K562 (cell line): ENCODE measurements at regions not wholly inside any gene's neighbourhood (a gene's known extent, or its start where the extent isn't known, plus 50 kb on each side); places are given as distances from the start of the nearest gene placed in this dataset.

Experiments
- ATAC-seq: fragments of 200-7000 bp; cut with Tn5 transposase; 3 replicates; pipeline ENCODE4 v1.9.1; 2020; ENCODE audit warnings: moderate library complexity
- BruUV-seq: library from RNA; stranded (reverse); fragments of 400-500 nt; replicated peaks from 2 replicates; lab custom pipeline; 2021; lab: Mats Ljungman, UMichigan
- CTCF ChIA-PET: fragments of 300-600 bp; formaldehyde crosslinking; extraction: SDS; loops from one replicate; lab custom pipeline; 2021; ENCODE audit warnings: low intra/inter-chr PET ratio; lab: Yijun Ruan, JAX
- POLR2A ChIA-PET: fragments of 300-600, 350-650 bp; sonication (Branson Sonifier 250); formaldehyde crosslinking; extraction: SDS; loops from one replicate; lab custom pipeline; 2021; ENCODE audit warnings: antibody characterized with exemption, inconsistent platforms; lab: Yijun Ruan, JAX
- DNase-seq, 4 experiments: peaks; one replicate each; pipeline versions ENCODE4 v3.0.0 to v3.0.0-alpha.2; 2011 to 2018; ENCODE audit warnings: low spot score in 3 of 4, mixed read lengths in 3 of 4; ENCODE audit errors: extremely low read depth in 1 of 4
- FAIRE-seq: peaks from 2 replicates; lab custom pipeline; 2011; peaks lifted over from hg19 to GRCh38; lab: Jason Lieb, UNC
- H2AFZ ChIP-seq: 2 replicates; pipeline ENCODE4 v1.6.0; 2011; ENCODE audit warnings: low read depth, low read length, control low read depth, inconsistent platforms
- H3K27ac ChIP-seq: fragments of 200-600 bp; 3 replicates; pipeline ENCODE4 v1.8.0; 2011; ENCODE audit warnings: low read depth, mild to moderate bottlenecking, control low read depth, inconsistent platforms, low read length, moderate library complexity, mixed read lengths; ENCODE audit errors: extremely low read depth
- H3K27me3 ChIP-seq, 2 experiments: fragments of 300-600 bp in 1 of 2; 2 replicates in 1 of 2; 3 replicates in 1 of 2; pipeline versions ENCODE4 v1.6.0 to v1.8.0; 2011; ENCODE audit warnings: inconsistent platforms in 2 of 2, low read length in 2 of 2, mild to moderate bottlenecking in 1 of 2, mixed read lengths in 1 of 2, moderate library complexity in 1 of 2; ENCODE audit not compliant: control insufficient read depth in 2 of 2, insufficient read depth in 2 of 2
- H3K36me3 ChIP-seq: fragments of 300-600 bp; 3 replicates; pipeline ENCODE4 v1.8.0; 2011; ENCODE audit warnings: mild to moderate bottlenecking, low read length, inconsistent platforms; ENCODE audit not compliant: control insufficient read depth, insufficient read depth
- H3K4me1 ChIP-seq, 2 experiments: fragments of 200-600 bp in 1 of 2; replicated peaks in 1 of 2; 2 replicates in 1 of 2; 3 replicates in 1 of 2; pipeline versions ENCODE4 v1.5.1 to v1.8.0; 2011; ENCODE audit warnings: inconsistent platforms in 2 of 2, low read length in 2 of 2, mild to moderate bottlenecking in 1 of 2, mixed read lengths in 1 of 2, moderate library complexity in 1 of 2; ENCODE audit not compliant: control insufficient read depth in 2 of 2, insufficient read depth in 2 of 2
- H3K4me2 ChIP-seq: 2 replicates; pipeline ENCODE4 v1.6.1; 2011; ENCODE audit warnings: low read length, control low read depth, inconsistent platforms, mixed read lengths; ENCODE audit not compliant: insufficient read depth
- H3K4me3 ChIP-seq: fragments of 200-600 bp; sonication (generic), shearing (Covaris generic); 2 replicates; pipeline ENCODE4 v1.5.1; 2016; ENCODE audit warnings: control low read depth, inconsistent platforms
- H3K79me2 ChIP-seq: fragments of 200-600 bp; 3 replicates; pipeline ENCODE4 v1.8.0; 2011; ENCODE audit warnings: low read length, inconsistent platforms; ENCODE audit not compliant: control insufficient read depth, insufficient read depth
- H3K9ac ChIP-seq, 2 experiments: 2 replicates each; pipeline versions ENCODE4 v1.6.0 to v1.6.1; 2011; ENCODE audit warnings: low read depth in 2 of 2, low read length in 2 of 2, control low read depth in 1 of 2, inconsistent platforms in 1 of 2, mild to moderate bottlenecking in 1 of 2, mixed read lengths in 1 of 2; ENCODE audit not compliant: insufficient read depth in 1 of 2
- H3K9me1 ChIP-seq: one replicate; pipeline ENCODE4 v1.6.0; 2011; ENCODE audit warnings: inconsistent platforms, mild to moderate bottlenecking, low read length, moderate library complexity; ENCODE audit not compliant: control insufficient read depth, insufficient read depth
- H3K9me3 ChIP-seq: replicated peaks from 2 replicates; pipeline ENCODE4 v1.5.1; 2011; ENCODE audit warnings: low read depth, low read length, inconsistent platforms; ENCODE audit not compliant: control insufficient read depth, insufficient read depth
- H4K20me1 ChIP-seq: replicated peaks from 2 replicates; pipeline ENCODE4 v1.6.1; 2011; ENCODE audit warnings: low read length, inconsistent platforms, mixed read lengths; ENCODE audit not compliant: control insufficient read depth, insufficient read depth
- ARID3A ChIP-seq: IDR thresholded peaks from 2 replicates; pipeline ENCODE4 v1.6.1; 2012; ENCODE audit warnings: low read depth, low read length, improper control_type of control experiment, borderline replicate concordance
- BCLAF1 ChIP-seq, 2 experiments: fragments of 450-650 bp in 1 of 2; IDR thresholded peaks; 2 replicates each; pipeline ENCODE4 v1.6.1; 2011 to 2017; ENCODE audit warnings: low read depth in 2 of 2, antibody characterized with exemption in 1 of 2, borderline replicate concordance in 1 of 2, low read length in 1 of 2, mild to moderate bottlenecking in 1 of 2, mixed read lengths in 1 of 2; ENCODE audit not compliant: control insufficient read depth in 1 of 2
- E2F4 ChIP-seq: sonication (generic); formaldehyde crosslinking; IDR thresholded peaks from 2 replicates; pipeline ENCODE4 v1.8.0; 2022; ENCODE audit warnings: mild to moderate bottlenecking, low read depth, missing genetic modification reagents
- GTF3C2 ChIP-seq: IDR thresholded peaks from 3 replicates; pipeline ENCODE4 v1.6.1; 2011; ENCODE audit warnings: borderline replicate concordance, mild to moderate bottlenecking, moderate library complexity; ENCODE audit not compliant: insufficient read length; ENCODE audit errors: extremely low read depth
- HINFP ChIP-seq: fragments of 450-650 bp; conservative IDR thresholded peaks from 2 replicates; pipeline ENCODE4 v1.6.1; 2016; ENCODE audit warnings: missing genetic modification characterization, low read depth, mild to moderate bottlenecking, control low read depth, missing compliant biosample characterization
- MYNN ChIP-seq, 2 experiments: sonication (generic); formaldehyde crosslinking in 1 of 2; IDR thresholded peaks; 2 replicates each; pipeline versions ENCODE4 v1.5.0 to v1.6.1; 2016 to 2020; ENCODE audit warnings: antibody characterized with exemption in 1 of 2, missing genetic modification reagents in 1 of 2
- SREBF2 ChIP-seq: sonication (generic); formaldehyde crosslinking; IDR thresholded peaks from 2 replicates; pipeline ENCODE4 v1.4.0; 2020; ENCODE audit warnings: mild to moderate bottlenecking, missing genetic modification reagents
- ZC3H11A ChIP-seq: IDR thresholded peaks from 2 replicates; pipeline ENCODE4 v1.6.1; 2012; ENCODE audit warnings: low read depth, low read length, improper control_type of control experiment
- ZNF197 ChIP-seq: fragments of 200-800 bp; sonication (Bioruptor generic); IDR thresholded peaks from 2 replicates; pipeline ENCODE4 v1.6.1; 2016; ENCODE audit warnings: low read depth, missing genetic modification characterization, missing compliant biosample characterization
- ZNF3 ChIP-seq: fragments of 250-450 bp; sonication (Bioruptor Pico); IDR thresholded peaks from 2 replicates; pipeline ENCODE4 v1.5.0; 2021; ENCODE audit warnings: mild to moderate bottlenecking, moderate library complexity
- ZZZ3 ChIP-seq: fragments of 450-650 bp; IDR thresholded peaks from 2 replicates; pipeline ENCODE4 v1.6.1; 2016; ENCODE audit warnings: antibody characterized with exemption, mild to moderate bottlenecking, moderate library complexity
- WGBS: fragments of 100-300 bp; shearing (Covaris generic); methylation state at CpG from one replicate; pipeline ENCODE4 v1.1.6; 2016; ENCODE audit warnings: low coverage, mixed read lengths; ENCODE audit not compliant: insufficient coverage; ENCODE audit errors: missing lambda C conversion rate; 5-methylcytosine and 5-hydroxymethylcytosine counted together
- in situ Hi-C: fragments of 300-500 bp; cut with MboI; formaldehyde crosslinking; loops from 4 replicates; pipeline ENCODE4 v1.15.0; 2018; ENCODE audit warnings: inconsistent platforms, mixed read lengths
- intact Hi-C: fragments of 100-400 bp; cut with micrococcal nuclease; formaldehyde crosslinking; loops from 2 replicates; pipeline ENCODE4 v1.14.2; 2022

GRCh38 chr4:149108626-149109025, 666.4 kb upstream of the NR3C2 start:
- no peaks in the 10 kb centered on the region for H3K27me3 ChIP-seq
- DNase-seq = no peak
- no peaks in the 10 kb centered on the region for H3K79me2 ChIP-seq
- BruUV-seq = no TSS peak
- no peak overlapping the region for H3K4me2 ChIP-seq
- no peak overlapping the region for H2AFZ ChIP-seq
- H3K36me3 ChIP-seq = no peaks in the 10 kb centered on the region
- FAIRE-seq = no peak
- intact Hi-C loops = no loop called here
- no peak for ATAC-seq
- CTCF ChIA-PET = no interaction called here
- no peaks in the 10 kb centered on the region for H3K9me1 ChIP-seq
- 0% methylated on average over 2 of the region's 2 CpGs for WGBS
- POLR2A ChIA-PET = no interaction called here
- H3K27ac ChIP-seq = no peak overlapping the region
- no peak overlapping the region for H3K4me3 ChIP-seq
- H3K9ac ChIP-seq = no peak overlapping the region
- no peaks in the 10 kb centered on the region for H4K20me1 ChIP-seq
- in situ Hi-C loops = no loop called here
- H3K9me3 ChIP-seq = no peaks in the 10 kb centered on the region
- H3K4me1 ChIP-seq = no peaks in the 10 kb centered on the region
- TF ChIP-seq ZZZ3 (no peak), HINFP (tag) (no peak), SREBF2 (CRISPR knock-in tag) (no peak), GTF3C2 (no peak), BCLAF1 (IDR thresholded peaks at IDR 0.05; ENCODE audit: borderline replicate concordance in 1 of 2, control insufficient read depth in 1 of 2, low read depth in 2 of 2, low read length in 1 of 2) (no peak), MYNN (IDR thresholded peaks at IDR 0.05) (no peak), MYNN (CRISPR knock-in tag; IDR thresholded peaks at IDR 0.05) (no peak), ARID3A (no peak), ZNF3 (CRISPR knock-in tag) (no peak), ZNF197 (CRISPR knock-in tag) (no peak), E2F4 (CRISPR knock-in tag) (no peak), ZC3H11A (no peak)
